ENCODE measurements at regions not wholly inside any gene's neighbourhood (a gene's known extent, or its start where the extent isn't known, plus 50 kb on each side); places are given as distances from the start of the nearest gene placed in this dataset.

DNA sequence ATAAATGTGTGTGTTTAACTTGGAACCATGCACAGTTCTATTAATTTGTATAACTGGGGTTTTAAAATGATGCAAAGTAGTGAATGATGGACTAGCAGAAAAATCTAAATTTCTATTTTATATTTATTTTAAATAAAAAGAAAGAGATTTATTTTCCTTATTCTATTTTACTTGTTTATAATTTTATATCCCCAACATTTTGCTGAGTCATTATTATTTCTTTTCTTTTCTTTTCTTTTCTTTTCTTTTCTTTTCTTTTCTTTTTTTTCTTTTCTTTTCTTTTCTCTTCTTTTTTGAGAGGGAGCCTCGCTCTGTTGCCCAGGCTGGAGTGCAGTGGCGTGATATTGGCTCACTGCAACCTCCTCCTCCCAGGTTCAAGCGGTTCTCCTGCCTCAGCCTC lies 395.0 kb upstream of the NCAM2 start:
- no peak for DNase-seq

DNA sequence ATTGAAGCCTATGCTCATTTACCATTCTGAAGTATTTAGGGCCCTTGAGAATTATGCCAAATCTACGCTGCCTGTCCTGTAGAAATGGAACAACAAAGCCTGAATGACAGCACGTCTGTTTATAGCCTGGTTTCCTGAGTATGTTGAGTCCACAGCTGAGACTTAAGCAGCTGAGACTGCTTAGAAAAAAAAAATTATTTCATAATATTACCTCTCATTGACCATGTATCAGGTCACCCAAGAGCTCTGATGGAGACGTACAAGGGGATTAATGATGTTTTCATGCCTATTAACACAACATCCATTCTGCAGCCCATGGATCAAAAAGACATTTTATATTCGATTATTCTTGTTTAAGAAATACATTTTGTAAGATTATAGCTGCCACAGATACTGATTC lies 387.2 kb upstream of the NCAM2 start:
- DNase-seq = no peak

DNA sequence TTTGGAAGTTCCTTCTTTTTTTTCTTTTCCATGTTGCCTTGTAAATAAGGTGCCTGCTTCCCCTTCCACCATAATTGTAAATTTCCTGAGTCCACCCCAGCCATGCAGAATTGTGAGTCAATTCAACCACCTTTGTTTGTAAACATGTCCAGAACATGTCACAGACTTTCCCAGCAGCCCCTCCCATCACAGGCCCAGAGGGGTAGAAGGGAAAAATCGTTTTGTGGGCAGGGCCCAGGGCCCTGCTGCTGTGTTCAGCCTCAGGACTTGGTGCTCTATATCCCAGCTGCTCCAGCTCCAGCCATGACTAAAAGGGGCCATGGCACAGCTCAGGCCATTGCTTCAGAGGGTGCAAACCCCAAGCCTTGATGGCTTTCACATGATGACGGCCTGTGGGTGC lies 384.6 kb upstream of the NCAM2 start:
- DNase-seq = no peak

DNA sequence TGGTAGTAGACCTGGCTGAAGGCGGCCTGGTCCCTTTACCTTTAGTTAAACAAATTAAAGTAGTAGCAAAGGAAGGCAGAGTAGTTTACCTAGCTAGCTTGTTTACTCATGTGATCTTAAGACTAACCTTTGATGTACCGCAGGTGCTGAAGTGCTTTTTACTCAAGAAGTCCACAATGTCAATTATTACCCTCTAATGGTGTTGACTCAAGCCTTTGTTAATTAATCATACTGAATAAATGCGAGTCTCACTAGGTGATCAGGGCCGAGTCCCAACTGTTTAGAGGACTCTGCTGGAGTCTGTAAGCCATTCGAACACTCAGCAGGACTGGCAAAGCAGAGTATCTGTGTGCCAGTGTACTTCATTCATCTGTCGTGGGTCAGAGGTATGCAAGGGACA lies 381.1 kb upstream of the NCAM2 start:
- no peak for DNase-seq

- DNase-seq = no peak
Measured at GRCh38 chr21:20618878-20619277, 379.3 kb upstream of the NCAM2 start.

DNA sequence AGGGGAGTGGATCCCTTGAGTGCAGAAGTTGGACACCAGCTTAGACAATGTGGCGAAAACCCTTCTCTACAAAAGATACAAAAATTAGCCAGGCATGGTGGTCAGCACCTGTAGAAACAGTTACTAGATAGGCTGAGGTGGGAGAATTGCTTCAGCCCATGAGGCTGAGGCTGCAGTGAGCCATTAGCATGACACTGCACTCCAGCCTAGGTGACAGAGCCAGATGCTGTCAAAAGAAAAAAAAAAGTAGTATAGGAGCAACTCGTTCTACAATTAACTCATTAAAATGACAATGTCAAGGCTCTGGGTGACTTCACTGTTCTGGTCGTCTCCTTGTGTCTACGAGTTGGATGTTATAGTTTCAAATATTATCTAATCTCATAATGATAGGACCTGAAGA lies 370.6 kb upstream of the NCAM2 start:
- no peak for DNase-seq

GRCh38 chr21:20631633-20632032 lies 366.6 kb upstream of the NCAM2 start:
- no peak for DNase-seq

DNA sequence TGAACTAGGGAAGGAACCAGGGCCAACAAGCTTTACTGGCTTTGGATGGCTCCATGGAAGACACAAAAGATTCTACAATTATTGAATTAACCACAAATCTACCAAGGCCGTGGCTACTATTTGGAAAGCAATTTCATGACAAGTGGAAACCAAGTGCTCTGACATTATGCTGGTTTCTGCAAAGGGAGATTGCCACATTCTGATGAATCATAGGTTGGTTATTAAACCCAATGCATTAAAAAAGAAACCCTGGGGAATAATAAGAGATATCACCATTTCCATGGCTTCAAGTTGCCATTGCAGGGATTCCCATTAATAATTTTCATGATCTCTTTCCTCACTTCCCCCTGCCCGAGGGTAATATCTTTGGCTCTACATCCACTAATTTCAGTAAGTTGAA lies 359.2 kb upstream of the NCAM2 start:
- no peak for DNase-seq

- DNase-seq = no peak
Measured at GRCh38 chr21:20641241-20641640, 357.0 kb upstream of the NCAM2 start.

- DNase-seq = no peak
Measured at GRCh38 chr21:20642681-20643080, 355.5 kb upstream of the NCAM2 start.

DNA sequence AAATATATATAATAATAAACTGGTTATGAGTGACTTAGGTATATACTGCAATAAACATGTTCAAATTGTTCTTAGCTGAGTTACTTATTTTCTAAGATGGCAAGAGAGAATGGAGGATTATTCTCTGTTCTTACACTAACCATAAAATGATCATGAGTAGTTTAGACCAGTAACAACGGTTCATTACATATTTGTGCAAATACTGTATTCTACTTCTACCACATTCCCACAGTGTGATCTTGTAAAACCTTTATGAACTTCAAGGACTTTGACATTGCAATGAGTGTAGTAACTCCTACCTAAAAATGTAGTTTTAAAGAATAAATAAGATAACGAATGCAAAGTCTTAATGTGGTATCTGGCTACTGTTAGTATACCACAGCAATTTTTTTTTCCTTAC lies 353.7 kb upstream of the NCAM2 start:
- DNase-seq = no peak

- DNase-seq = no peak
Measured at GRCh38 chr21:20645344-20645743, 352.9 kb upstream of the NCAM2 start.

GRCh38 chr21:20646431-20647165 lies 351.6 kb upstream of the NCAM2 start:
- DNase-seq = no peak

GRCh38 chr21:20647607-20648006 lies 350.6 kb upstream of the NCAM2 start:
- DNase-seq = no peak

DNA sequence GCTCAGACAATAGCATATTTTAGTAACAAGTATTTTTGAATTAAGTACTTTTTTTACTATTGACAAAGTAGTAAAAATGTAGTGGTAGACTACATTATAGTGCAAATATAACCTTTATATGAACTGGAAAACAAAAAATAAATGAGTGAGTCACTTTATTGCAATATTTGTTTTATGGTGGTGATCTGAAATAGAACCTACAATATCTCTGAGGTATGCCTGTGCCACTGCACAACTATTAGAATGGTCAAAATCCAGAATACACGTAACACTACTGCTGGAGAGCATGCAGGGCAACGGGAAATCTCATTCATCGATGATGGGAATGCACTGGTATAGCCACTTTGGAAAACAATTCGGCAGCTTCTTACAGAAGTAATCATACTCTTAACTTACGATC lies 349.0 kb upstream of the NCAM2 start:
- DNase-seq = no peak

DNA sequence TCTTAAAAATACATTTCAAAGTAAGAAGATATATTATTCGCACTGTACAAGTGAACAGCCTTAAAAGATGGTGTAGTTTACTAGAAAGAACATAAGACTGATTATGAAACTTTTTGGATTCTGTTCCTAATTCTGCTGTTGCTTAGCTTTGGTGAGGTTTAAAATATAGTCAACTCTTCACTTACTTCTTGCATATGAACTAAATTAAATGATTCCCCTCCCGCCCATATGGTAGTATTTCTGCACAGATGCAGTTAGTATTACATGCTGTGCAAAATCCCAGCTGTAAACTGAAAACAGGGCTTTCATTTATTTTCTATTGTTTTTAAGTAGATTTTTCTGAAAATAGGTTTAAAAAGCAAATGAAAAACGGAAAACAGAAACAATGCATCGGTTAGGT lies 345.4 kb upstream of the NCAM2 start:
- no peak for DNase-seq

DNA sequence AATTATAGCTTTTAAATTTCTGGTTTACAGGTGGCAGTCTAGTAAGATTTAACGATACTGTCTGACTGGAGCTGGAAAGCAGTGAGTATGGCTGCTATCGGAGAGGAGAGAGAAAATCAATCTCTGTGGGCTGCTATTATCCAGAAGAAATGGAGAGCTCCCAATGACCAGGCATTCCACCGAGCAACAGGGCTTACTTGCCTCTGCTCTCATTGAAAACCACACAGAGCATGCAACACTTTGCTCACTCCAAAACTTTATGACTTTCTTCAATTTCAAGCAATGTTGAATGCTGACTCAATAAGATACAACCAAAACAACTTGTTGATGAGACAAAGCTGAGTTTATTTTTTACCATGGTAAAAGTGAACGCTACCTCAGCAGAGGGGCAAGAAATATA lies 337.0 kb upstream of the NCAM2 start:
- no peak for DNase-seq

GRCh38 chr21:20661745-20662422 lies 336.3 kb upstream of the NCAM2 start:
- no peak for DNase-seq

DNA sequence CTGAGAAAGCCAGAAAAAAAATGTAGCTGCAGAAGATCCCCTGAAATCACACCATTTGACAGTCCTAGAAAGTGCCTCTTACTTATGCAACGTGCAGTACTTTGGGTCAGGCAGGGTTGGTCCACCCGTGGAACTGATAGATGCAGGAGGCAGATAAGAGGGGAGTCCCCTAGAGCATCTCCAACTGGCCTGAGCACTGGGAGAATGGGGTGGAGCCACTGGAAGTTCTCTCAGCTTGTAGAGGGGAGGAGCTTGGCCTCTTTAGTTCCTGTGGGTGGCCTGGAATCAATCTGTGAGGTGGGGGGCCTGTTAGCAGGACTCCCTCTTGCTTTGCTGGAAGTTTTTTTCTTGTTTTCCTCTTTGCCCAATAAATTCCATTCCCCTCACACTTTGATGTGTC lies 335.7 kb upstream of the NCAM2 start:
- DNase-seq = no peak

DNA sequence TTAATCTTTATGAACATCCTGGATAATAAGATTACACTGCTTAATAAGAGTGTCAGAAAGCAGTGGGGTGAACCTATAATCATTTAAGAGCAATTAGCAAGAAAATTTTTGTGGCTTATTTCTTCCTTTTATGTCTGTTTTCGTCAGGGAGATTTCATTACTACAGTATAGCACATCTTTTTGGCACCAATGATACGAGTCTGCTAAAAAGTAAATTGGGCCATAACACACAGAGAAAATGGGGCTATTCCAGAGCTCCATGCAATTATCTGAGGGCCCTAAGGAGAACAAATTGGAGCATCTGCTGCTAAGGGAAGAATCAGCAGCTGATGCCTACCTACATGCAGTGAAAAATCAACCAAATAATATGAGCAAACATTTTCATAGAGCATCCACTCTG lies 330.3 kb upstream of the NCAM2 start:
- no peak for DNase-seq

- no peak for DNase-seq
Measured at GRCh38 chr21:20685475-20685874, 312.7 kb upstream of the NCAM2 start.

GRCh38 chr21:20698585-20698984 lies 299.6 kb upstream of the NCAM2 start:
- no peak for DNase-seq

- no peak for DNase-seq
Measured at GRCh38 chr21:20701235-20701634, 297.0 kb upstream of the NCAM2 start.

DNA sequence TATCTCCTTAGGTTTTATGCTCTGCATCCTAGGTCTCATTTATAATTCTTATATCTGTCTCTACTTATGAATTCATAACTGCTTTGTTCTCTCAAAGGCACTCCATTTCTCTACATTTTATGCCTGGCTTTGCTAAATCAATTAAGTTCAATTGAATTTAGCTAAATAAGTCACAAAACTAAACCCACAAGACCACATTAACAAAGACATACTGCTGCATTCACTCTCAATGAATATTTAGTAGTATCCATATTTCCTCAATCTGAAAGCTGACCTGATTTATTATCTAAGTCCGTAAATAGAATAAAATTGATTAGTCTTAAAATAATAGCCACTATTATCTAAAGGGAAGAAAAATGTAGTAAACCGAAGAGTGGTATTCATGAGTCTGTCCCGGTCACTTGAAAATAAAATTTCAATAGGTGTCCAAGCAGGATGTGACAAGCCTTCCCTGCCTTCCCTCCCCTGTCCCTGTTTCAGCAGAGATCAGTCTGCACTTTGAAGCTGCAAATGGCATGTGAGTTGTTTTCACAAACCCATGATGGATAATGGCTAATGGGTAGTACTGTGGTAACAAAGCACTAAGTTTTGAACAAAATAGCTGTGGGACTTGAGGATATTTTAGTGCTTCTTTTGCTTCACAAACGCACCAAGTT lies 295.0 kb upstream of the NCAM2 start:
- no peak for DNase-seq

All from GOT3 (cell line).